HUES6 (cell line): ENCODE measurements at regions not wholly inside any gene's neighbourhood (a gene's known extent, or its start where the extent isn't known, plus 50 kb on each side); places are given as distances from the start of the nearest gene placed in this dataset.

ENCODE experiments used
- H3K27ac ChIP-seq: 2 replicates; pipeline ENCODE4 v1.7.0; 2013; ENCODE audit warnings: low read depth, mild to moderate bottlenecking, low read length, inconsistent platforms
- H3K27me3 ChIP-seq: 2 replicates; pipeline ENCODE4 v1.6.1; 2013; ENCODE audit warnings: low read length; ENCODE audit not compliant: control insufficient read depth, insufficient read depth
- H3K36me3 ChIP-seq: 2 replicates; pipeline ENCODE4 v1.6.1; 2013; ENCODE audit warnings: low read length; ENCODE audit not compliant: control insufficient read depth, insufficient read depth
- H3K4me1 ChIP-seq: 2 replicates; pipeline ENCODE4 v1.6.1; 2013; ENCODE audit warnings: low read length; ENCODE audit not compliant: control insufficient read depth, insufficient read depth
- H3K4me3 ChIP-seq: 2 replicates; pipeline ENCODE4 v1.5.1; 2013; ENCODE audit warnings: low read depth, low read length
- H3K9ac ChIP-seq: one replicate; pipeline ENCODE4 v1.6.1; 2013; ENCODE audit warnings: mild to moderate bottlenecking, low read length
- H3K9me3 ChIP-seq: 2 replicates; pipeline ENCODE4 v1.6.1; 2013; ENCODE audit warnings: low read depth, low read length; ENCODE audit not compliant: control insufficient read depth, insufficient read depth

DNA sequence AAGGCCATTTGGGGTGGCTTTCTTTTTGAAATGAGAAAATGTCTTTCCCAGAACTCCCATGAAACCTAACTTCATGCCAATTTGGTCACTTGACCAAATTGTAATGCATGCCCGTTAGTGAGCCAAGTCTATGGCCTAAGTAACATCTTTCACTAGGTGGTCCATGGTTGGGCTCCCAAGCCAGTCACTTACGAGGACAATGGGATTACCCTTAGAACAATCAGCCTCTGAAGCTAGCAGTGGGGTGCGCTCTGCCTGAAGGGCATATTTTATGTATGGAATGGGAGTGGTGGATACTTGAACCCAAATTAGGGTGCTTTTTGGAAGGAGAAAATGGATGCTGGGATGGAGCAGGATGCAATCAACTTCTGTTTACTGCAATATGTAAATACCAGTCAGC, 127.4 kb upstream of the GOLIM4 start:
- Histone ChIP-seq H3K27me3 (no peaks in the 10 kb centered on the region), H3K27ac (no peak overlapping the region)

DNA sequence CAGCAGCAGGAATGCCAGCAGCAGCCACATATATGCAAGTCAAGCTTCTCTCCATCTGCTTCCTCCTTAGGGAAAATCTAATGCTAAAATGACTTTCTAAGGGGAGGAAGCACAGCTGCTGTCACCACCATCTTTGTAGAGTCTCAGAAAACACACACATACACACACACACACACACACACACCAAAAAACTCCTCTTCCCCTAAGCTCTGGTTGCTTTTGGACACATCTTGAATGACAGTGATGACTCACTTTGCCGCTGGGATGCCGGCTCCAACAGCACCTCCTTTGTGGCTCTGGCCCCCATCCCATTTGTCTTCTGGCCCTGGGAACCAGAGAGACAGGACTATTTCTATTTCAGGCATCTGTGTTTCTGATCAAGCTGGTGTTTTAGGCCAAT, 124.8 kb upstream of the GOLIM4 start:
- Histone ChIP-seq H3K9ac (no peak overlapping the region), H3K36me3 (no peaks in the 10 kb centered on the region), H3K4me1 (peaks cover 6% of the 10 kb centered on the region), H3K27ac (no peak overlapping the region), H3K27me3 (no peaks in the 10 kb centered on the region), H3K9me3 (no peaks in the 10 kb centered on the region), H3K4me3 (no peak overlapping the region)

More for the DNA sequence above, 127.4 kb upstream of the GOLIM4 start:
- no peaks in the 10 kb centered on the region for H3K9me3 ChIP-seq
- peaks cover 6% of the 10 kb centered on the region for H3K4me1 ChIP-seq
- no peak overlapping the region for H3K4me3 ChIP-seq
- H3K9ac ChIP-seq = no peak overlapping the region
- H3K36me3 ChIP-seq = no peaks in the 10 kb centered on the region

DNA sequence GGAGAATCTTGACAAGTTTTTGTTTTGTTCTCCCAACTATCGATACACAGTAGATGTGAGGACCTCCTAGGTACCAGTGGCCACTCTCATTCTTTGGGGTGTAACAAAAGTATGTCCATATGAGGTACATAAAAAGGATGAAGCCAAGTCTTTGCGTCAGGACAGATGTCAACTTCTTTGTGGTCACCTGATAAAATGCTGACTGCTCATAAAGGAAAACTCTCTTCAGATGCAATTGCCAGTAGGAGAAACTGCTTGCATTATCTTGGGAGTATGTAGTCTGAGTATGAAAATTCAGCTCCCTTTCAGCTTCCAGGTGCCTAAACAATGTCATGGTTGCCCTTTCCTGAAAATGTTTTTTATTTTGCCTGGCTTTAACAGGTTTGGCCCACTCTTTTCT, 123.8 kb upstream of the GOLIM4 start:
- Histone ChIP-seq H3K27me3 (no peaks in the 10 kb centered on the region), H3K4me1 (peaks cover 6% of the 10 kb centered on the region), H3K4me3 (no peak overlapping the region), H3K36me3 (no peaks in the 10 kb centered on the region), H3K9me3 (no peaks in the 10 kb centered on the region), H3K27ac (no peak overlapping the region), H3K9ac (no peak overlapping the region)

DNA sequence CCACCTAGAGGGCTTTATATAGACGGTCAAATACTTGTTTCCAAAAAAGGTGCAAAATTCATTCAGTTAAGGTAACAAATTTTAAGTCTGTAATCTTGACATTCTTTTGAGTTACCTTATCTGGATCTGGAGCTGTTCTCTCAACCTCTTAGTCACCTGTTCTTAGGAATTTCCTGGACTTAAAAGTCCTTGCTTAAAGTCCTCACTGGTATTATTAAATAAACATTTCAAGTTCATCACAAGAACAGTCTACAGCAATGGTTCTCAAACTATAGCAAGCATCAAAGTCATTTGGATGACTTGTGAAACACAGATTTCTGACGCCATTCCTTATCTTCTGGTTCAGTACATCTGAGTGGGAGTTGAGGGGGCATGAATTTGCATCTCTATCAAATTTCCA, 122.9 kb upstream of the GOLIM4 start:
- H3K4me1 ChIP-seq = peaks cover 4% of the 10 kb centered on the region
- no peaks in the 10 kb centered on the region for H3K27me3 ChIP-seq
- no peak overlapping the region for H3K27ac ChIP-seq

DNA sequence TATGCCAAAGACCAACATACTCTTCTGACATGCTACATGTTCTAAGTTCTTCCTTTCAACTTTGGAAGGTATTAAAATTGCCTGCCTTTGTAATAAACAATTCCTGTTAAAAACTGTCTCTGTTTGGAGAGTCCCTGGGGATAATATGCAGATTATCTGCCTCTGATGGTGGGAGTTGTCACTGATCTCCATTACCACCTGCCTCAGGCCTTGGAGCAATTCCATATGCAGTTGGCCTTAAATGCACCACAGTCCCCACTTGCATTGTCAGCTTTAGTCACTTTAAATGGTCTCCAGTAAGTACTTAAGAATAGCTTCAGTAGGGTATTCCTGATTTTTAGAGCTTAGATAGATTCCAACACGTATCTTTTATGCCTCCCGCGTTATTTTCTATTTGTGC, 121.1 kb upstream of the GOLIM4 start:
- H3K36me3 ChIP-seq = no peaks in the 10 kb centered on the region
- no peaks in the 10 kb centered on the region for H3K9me3 ChIP-seq
- H3K9ac ChIP-seq = no peak overlapping the region
- H3K4me3 ChIP-seq = no peak overlapping the region
- H3K27me3 ChIP-seq = no peaks in the 10 kb centered on the region
- no peak overlapping the region for H3K27ac ChIP-seq
- H3K4me1 ChIP-seq = no peaks in the 10 kb centered on the region

More for the DNA sequence above, 122.9 kb upstream of the GOLIM4 start:
- H3K36me3 ChIP-seq = no peaks in the 10 kb centered on the region
- no peak overlapping the region for H3K4me3 ChIP-seq
- H3K9ac ChIP-seq = no peak overlapping the region
- H3K9me3 ChIP-seq = no peaks in the 10 kb centered on the region

DNA sequence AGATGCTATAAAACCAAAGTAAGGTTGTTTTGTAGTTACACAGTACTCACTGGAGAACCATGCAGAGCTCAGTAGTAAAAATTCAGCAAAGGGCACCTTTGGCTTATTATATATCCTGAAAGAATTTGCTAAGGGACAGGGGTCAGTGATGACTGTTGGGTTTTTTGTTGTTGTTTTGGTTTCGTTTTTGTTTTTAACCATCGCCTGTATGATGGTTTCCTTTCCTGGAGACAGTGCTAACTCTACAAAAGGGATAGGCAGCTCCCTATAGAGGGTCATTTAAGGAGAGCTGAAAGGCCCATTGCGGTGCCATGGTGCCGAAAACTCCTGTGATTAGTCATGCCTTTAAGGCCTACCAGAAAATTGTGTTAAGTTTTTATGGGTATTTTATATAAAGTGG, 118.2 kb upstream of the GOLIM4 start:
- H3K27ac ChIP-seq = no peak overlapping the region
- no peaks in the 10 kb centered on the region; the same call in 1 of the 2 replicates for H3K9me3 ChIP-seq
- H3K4me3 ChIP-seq = no peak overlapping the region
- H3K9ac ChIP-seq = no peak overlapping the region
- no peaks in the 10 kb centered on the region for H3K27me3 ChIP-seq
- H3K36me3 ChIP-seq = no peaks in the 10 kb centered on the region
- H3K4me1 ChIP-seq = no peaks in the 10 kb centered on the region

DNA sequence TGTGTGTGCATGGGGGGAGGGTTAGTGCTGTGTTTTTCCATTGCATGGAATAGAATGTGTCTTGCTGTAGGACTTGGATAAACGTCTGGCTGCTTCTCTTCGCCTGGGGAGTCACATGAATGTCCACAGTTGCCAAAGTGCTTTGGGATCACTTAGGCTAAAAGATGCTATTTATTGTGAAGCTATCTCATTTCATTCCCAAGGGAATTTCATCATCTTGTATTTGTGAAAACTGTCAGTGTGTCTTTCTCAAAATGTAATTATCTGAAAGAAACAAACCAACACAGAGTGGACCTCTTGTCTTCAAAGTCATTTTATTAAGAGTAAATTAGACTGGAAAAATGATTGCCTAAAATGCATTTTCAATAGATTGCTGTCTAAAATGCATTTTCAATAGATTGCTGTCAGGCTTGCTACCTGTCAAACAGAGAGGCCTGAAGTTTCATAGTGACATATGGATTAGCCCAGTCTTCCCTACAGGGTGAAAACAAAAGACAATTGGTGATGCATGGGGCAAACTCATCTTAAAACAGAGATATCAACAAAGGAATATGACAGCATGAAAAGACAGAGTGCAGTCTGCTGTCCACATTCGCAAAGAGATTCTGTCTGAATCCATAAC, 117.1 kb upstream of the GOLIM4 start:
- H3K4me3 ChIP-seq = no peak overlapping the region
- no peaks in the 10 kb centered on the region for H3K4me1 ChIP-seq
- H3K27me3 ChIP-seq = no peaks in the 10 kb centered on the region
- no peak overlapping the region for H3K9ac ChIP-seq
- peaks cover 4% of the 10 kb centered on the region; the same call in 1 of the 2 replicates for H3K9me3 ChIP-seq
- H3K36me3 ChIP-seq = no peaks in the 10 kb centered on the region
- H3K27ac ChIP-seq = no peak overlapping the region

DNA sequence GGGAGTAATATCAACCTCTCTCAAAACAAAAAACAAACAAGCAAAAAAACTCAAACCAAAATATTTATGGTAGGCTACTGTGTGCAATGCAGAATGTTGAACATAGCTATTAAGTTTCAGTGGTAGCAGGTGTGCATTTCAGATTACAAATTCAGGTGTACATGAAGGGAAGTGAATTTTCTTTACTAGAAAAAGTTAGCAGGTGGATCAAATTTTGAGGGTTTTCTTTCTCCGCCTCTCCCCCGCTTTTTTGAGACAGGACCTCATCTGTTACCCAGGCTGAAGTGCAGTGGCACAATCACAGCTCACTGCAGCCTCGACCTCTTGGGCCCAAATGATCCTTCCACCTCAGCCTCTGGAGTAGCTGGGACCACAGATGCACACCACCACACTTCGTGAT, 109.7 kb upstream of the GOLIM4 start:
- Histone ChIP-seq H3K9me3 (peaks cover 4% of the 10 kb centered on the region; the same call in 1 of the 2 replicates), H3K4me3 (no peak overlapping the region), H3K27me3 (no peaks in the 10 kb centered on the region; the same call in 1 of the 2 replicates), H3K36me3 (no peaks in the 10 kb centered on the region), H3K4me1 (no peaks in the 10 kb centered on the region), H3K9ac (no peak overlapping the region), H3K27ac (no peak overlapping the region)

DNA sequence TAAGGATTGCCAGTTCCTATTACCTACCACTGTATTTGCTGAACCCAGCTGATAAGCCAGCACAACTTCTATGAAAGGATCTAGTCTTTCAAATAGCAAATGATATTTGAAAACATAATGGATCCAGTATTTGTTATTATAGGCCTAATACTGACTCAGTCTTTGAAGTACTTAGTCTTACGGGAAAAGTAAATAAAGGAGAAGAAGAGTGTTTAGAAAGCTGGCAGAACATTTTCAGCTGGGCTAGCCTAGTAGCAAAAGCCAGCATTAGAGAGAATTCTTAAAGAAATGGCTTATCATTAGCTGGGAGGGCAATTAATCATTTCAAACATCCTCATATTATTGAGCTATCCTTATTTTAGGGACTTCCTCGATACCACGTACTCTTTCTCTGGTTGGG, 101.4 kb upstream of the GOLIM4 start:
- Histone ChIP-seq H3K4me3 (no peak overlapping the region), H3K4me1 (no peaks in the 10 kb centered on the region), H3K27me3 (no peaks in the 10 kb centered on the region; the same call in 1 of the 2 replicates), H3K9ac (no peak overlapping the region), H3K36me3 (no peaks in the 10 kb centered on the region), H3K9me3 (no peaks in the 10 kb centered on the region), H3K27ac (no peak overlapping the region)

DNA sequence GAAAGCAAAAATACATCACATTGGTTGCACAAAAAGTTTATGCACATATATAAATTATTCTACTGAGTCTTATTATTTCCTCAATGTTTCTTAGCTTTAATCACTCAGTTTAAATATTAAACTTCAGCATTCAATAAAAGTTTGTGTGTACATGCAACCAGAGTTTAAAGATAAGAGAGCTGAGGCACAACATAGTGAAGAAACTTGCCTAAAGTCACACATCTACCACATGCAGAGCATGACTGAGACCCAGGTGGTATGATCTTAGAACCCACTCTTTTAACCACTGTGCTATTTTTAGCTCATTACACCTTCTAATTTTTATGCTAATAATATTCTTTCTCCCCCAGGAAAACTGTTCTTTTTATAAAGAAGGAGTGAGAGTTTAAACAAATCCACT, 96.1 kb upstream of the GOLIM4 start:
- Histone ChIP-seq H3K36me3 (no peaks in the 10 kb centered on the region), H3K4me1 (no peaks in the 10 kb centered on the region), H3K27ac (no peak overlapping the region), H3K9ac (no peak overlapping the region), H3K9me3 (no peaks in the 10 kb centered on the region), H3K27me3 (no peaks in the 10 kb centered on the region), H3K4me3 (no peak overlapping the region)

DNA sequence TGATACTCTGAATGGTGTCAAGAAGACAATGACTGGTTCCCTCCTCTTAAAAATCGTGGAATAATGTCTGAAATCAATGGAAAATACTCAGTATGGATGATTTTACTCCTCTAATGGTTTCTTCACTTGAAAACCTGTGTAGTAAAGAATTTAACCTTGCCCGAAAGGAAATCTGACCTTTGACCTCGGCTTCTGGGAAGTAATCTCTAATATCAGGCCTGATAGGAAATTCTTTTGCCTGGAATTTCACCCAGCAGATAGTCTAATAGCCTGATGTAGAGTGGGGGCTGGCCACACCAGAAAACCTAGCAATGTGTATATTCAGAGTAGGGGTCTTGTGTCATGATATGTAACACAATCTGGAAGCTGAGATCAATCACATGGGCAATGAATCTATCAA, 91.5 kb upstream of the GOLIM4 start:
- Histone ChIP-seq H3K9me3 (no peaks in the 10 kb centered on the region), H3K27me3 (no peaks in the 10 kb centered on the region), H3K9ac (no peak overlapping the region), H3K4me1 (no peaks in the 10 kb centered on the region), H3K36me3 (no peaks in the 10 kb centered on the region), H3K4me3 (no peak overlapping the region), H3K27ac (no peak overlapping the region)
